ENCODE measurements at regions not wholly inside any gene's neighbourhood (a gene's known extent, or its start where the extent isn't known, plus 50 kb on each side); places are given as distances from the start of the nearest gene placed in this dataset.

GRCh38 chr15:70487387-70487740 is 276.0 kb downstream of the UACA start:
- Histone ChIP-seq H3K4me3 (ENCODE audit: low read length) (no peak overlapping the region), H3K79me2 (ENCODE audit: control insufficient read depth, low read length) (no peaks in the 10 kb centered on the region), H3K27me3 (ENCODE audit: control insufficient read depth, low read length) (peaks cover 38% of the 10 kb centered on the region), H3K9me3 (ENCODE audit: control insufficient read depth, insufficient read depth, low read length) (no peaks in the 10 kb centered on the region), H4K20me1 (ENCODE audit: control insufficient read depth, insufficient read depth, low read depth, low read length) (0 out of 2 replicates have a peak, but pooled peaks cover 7% of the 10 kb centered on the region), H3K36me3 (ENCODE audit: control insufficient read depth, low read length) (no peaks in the 10 kb centered on the region), H3K4me2 (ENCODE audit: low read length) (no peak overlapping the region), H3F3A (ENCODE audit: control insufficient read depth, insufficient read depth) (no peaks in the 10 kb centered on the region), H3K4me1 (ENCODE audit: control insufficient read depth, low read length) (peaks cover 19% of the 10 kb centered on the region), H3K27ac (ENCODE audit: low read depth, low read length) (no peak overlapping the region), H3K9me2 (replicated peaks; ENCODE audit: control insufficient read depth, low read length) (no peaks in the 10 kb centered on the region)
- no peak for TF ChIP-seq EZH2phosphoT487 (IDR thresholded peaks at IDR 0.05; ENCODE audit: borderline replicate concordance, low read length)
- TF ChIP-seq CTCF (IDR thresholded peaks at IDR 0.05; ENCODE audit: low read depth, low read length, poor library complexity, severe bottlenecking), result no peak

GRCh38 chr15:70486451-70487386 is 276.6 kb downstream of the UACA start:
- peaks cover 13% of the 10 kb centered on the region for H3K4me1 ChIP-seq (ENCODE audit: control insufficient read depth, low read length)
- no peaks in the 10 kb centered on the region for H3K79me2 ChIP-seq (ENCODE audit: control insufficient read depth, low read length)
- H3K27ac ChIP-seq (ENCODE audit: low read depth, low read length), result no peak overlapping the region
- H4K20me1 ChIP-seq (ENCODE audit: control insufficient read depth, insufficient read depth, low read depth, low read length), result 0 out of 2 replicates have a peak, but pooled peaks cover 7% of the 10 kb centered on the region
- H3K9me2 ChIP-seq (replicated peaks; ENCODE audit: control insufficient read depth, low read length), result no peaks in the 10 kb centered on the region
- peaks cover 38% of the 10 kb centered on the region for H3K27me3 ChIP-seq (ENCODE audit: control insufficient read depth, low read length)
- H3K36me3 ChIP-seq (ENCODE audit: control insufficient read depth, low read length), result no peaks in the 10 kb centered on the region
- no peaks in the 10 kb centered on the region for H3K9me3 ChIP-seq (ENCODE audit: control insufficient read depth, insufficient read depth, low read length)
- no peak overlapping the region for H3K4me2 ChIP-seq (ENCODE audit: low read length)
- no peaks in the 10 kb centered on the region for H3F3A ChIP-seq (ENCODE audit: control insufficient read depth, insufficient read depth)
- no peak for TF ChIP-seq CTCF (IDR thresholded peaks at IDR 0.05; ENCODE audit: low read depth, low read length, poor library complexity, severe bottlenecking)
- no peak overlapping the region for H3K4me3 ChIP-seq (ENCODE audit: low read length)

GRCh38 chr15:70486012-70486411 is 277.3 kb downstream of the UACA start:
- Histone ChIP-seq H3K79me2 (ENCODE audit: control insufficient read depth, low read length) (no peaks in the 10 kb centered on the region), H3K9me3 (ENCODE audit: control insufficient read depth, insufficient read depth, low read length) (no peaks in the 10 kb centered on the region), H3K27me3 (ENCODE audit: control insufficient read depth, low read length) (peaks cover 38% of the 10 kb centered on the region), H3K9me2 (replicated peaks; ENCODE audit: control insufficient read depth, low read length) (no peaks in the 10 kb centered on the region), H3K4me3 (ENCODE audit: low read length) (no peak overlapping the region), H3K4me1 (ENCODE audit: control insufficient read depth, low read length) (peaks cover 6% of the 10 kb centered on the region), H3F3A (ENCODE audit: control insufficient read depth, insufficient read depth) (no peaks in the 10 kb centered on the region), H3K4me2 (ENCODE audit: low read length) (no peak overlapping the region), H3K27ac (ENCODE audit: low read depth, low read length) (no peak overlapping the region), H3K36me3 (ENCODE audit: control insufficient read depth, low read length) (no peaks in the 10 kb centered on the region), H4K20me1 (ENCODE audit: control insufficient read depth, insufficient read depth, low read depth, low read length) (0 out of 2 replicates have a peak, but pooled peaks cover 5% of the 10 kb centered on the region)
- TF ChIP-seq EZH2phosphoT487 (IDR thresholded peaks at IDR 0.05; ENCODE audit: borderline replicate concordance, low read length) (no peak), CTCF (IDR thresholded peaks at IDR 0.05; ENCODE audit: low read depth, low read length, poor library complexity, severe bottlenecking) (no peak)
